Ovary (tissue), 3 donors: ENCODE measurements at regions not wholly inside any gene's neighbourhood (a gene's known extent, or its start where the extent isn't known, plus 50 kb on each side); places are given as distances from the start of the nearest gene placed in this dataset.

Experiments
- CTCF ChIP-seq, 3 donors: fragments of 450-650 bp in 2 of 3; fragments of 200-600 bp in 1 of 3; IDR thresholded peaks; one replicate each; pipeline versions ENCODE4 v1.5.1 to v1.8.0; 2016 to 2022; ENCODE audit warnings: antibody characterized with exemption in 3 of 3, mild to moderate bottlenecking in 1 of 3
- POLR2A ChIP-seq: fragments of 450-650 bp; IDR thresholded peaks from one replicate; pipeline ENCODE4 v1.6.1; 2017; ENCODE audit warnings: antibody characterized with exemption, mild to moderate bottlenecking, moderate library complexity
- donor health status: DM: no; HTN: no; CAD: no.

GRCh38 chr3:111278959-111279358, 207.3 kb downstream of the NECTIN3 start:
- TF ChIP-seq POLR2A (no peak), CTCF (IDR thresholded peaks at IDR 0.05) (no peak)
